Activated CD4-positive, CD25-positive, alpha-beta regulatory T cell (primary cell): ENCODE measurements at regions not wholly inside any gene's neighbourhood (a gene's known extent, or its start where the extent isn't known, plus 50 kb on each side); places are given as distances from the start of the nearest gene placed in this dataset.

Experiments
- DNase-seq, 4 experiments: peaks; one replicate each; lab custom pipeline; 2025; lab: John Stamatoyannopoulos, UW

GRCh38 chr3:59446775-59447465 lies 397.1 kb upstream of the CFAP20DC start:
- DNase-seq, result no peak

DNA sequence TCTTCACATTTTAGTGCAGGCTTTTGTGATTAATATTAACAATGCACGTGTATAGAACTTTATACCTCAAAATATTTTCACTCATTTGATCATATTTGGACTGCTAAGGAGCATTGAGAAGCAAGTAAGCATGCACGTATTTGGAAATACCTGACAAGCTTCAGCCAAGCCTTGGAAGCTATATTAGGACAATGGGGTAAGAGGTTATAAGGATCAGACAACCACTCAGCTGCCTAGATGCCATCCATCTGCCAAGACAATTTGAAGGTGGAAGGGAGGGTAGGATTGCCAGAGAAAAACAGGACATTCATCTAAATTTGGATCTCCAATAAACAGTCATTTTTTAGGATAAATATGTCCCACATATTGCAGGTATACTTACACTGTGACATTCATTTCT lies 394.9 kb upstream of the CFAP20DC start:
- no peak for DNase-seq

DNA sequence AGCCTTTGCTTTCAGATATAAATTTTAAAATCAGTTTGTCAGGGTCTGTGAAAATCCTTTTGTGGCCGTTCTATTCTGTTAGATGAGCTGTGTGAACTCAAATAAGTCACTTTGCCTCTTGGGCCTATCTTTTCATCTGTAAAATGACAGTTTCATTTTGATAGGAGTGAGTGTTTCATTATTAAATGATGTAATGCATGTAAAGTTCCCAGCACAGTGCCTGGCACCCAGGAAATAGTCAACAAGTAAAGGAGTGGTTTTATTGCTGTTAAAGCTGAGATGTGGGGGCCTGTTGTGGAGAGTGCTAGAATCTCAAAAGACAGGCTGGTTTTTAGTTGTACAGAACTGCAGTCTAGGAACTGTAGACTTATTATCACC lies 394.5 kb upstream of the CFAP20DC start:
- DNase-seq, result no peak

DNA sequence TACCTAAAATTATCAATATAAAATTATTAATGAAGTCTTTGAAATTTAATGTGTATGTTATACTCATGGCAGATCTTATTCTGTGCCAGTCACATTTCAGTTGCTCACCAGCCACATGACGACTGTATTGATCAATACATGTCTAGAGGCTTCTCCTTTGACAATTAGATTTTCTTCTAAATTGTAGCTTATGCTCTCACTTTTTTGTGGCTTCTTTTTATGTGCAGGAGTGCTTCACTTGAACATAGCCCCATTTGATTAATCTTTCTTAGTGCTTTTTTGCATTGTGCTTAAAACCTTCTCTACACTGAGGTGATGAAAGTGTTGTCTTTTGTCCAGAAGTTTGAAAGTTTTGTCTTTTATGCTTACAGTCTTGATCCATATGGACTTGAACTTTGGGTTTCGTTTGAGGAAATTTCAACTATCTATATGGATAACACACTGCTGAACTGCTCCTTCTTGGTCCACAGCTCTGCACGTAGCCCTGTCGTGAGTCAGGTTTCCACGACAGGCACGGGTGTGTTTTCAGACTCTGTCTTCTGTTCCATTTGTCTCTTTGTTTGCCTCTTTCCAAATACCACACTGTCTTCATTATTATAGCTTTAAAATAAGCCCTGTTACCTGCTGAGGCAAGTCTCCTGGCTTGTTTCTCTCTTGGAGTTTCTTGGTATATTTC lies 393.9 kb upstream of the CFAP20DC start:
- DNase-seq, result no peak

- DNase-seq, result no peak
Observed at GRCh38 chr3:59442046-59442445, 392.2 kb upstream of the CFAP20DC start.

GRCh38 chr3:59440285-59441028 lies 390.6 kb upstream of the CFAP20DC start:
- DNase-seq, result no peak

GRCh38 chr3:59438492-59438891 lies 388.7 kb upstream of the CFAP20DC start:
- DNase-seq, result no peak

DNA sequence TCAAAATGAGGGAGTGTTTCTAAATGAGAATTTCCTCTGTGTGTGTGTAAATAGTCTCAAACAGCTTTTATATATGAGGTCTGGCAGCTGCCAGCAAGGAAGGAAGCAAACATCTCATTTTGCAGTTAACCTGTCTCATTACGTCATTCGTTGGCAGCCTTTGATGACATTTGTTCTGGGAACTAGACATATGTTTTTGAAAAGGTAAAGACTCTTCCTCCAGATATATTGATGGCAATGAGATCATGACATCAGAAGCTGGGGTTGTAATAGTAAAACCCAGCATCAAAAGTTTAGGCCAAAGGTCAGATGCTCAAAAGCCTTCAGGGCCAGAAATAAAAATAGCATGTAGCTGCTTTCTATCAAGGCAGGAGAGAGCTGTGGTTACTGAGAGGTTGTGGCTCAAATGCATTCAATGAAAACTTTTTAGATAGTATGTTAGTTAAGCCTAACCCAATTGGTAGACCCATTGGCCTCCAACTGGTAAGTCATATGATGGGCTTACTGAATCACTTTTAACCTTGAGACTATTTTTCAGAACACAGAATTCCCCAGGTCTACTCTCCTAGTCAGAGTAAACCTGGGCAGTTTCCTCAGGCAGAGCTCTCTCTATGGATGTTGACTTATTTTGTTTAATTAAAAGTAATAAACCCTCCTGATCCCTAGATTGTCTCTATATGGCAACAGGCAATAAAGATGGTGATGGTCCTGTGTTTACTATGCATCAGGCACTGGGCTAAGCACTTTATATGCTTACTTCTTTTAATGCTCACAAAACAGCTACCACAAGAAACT lies 386.5 kb upstream of the CFAP20DC start:
- DNase-seq, result no peak

- no peak for DNase-seq
Observed at GRCh38 chr3:59433546-59433945, 383.7 kb upstream of the CFAP20DC start.

DNA sequence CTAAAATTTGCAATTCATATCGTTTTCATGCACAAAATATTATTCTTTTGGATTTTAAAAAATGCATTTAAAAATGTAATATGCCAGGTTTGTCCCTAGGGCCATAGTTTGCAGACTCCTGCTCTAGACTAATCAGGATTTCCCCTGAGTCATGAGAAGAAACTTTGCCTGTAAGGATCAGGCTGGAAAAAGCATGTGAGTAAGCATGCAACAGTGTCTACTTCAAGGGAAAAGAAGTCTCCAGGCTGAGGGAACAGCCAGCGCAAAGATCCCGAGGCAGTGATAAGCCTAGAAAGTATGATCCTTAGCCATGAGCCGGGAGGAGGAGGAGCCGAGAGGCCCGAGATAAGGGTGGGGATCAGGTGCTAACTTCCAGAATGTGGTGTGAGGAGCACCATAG lies 382.8 kb upstream of the CFAP20DC start:
- DNase-seq, result no peak

DNA sequence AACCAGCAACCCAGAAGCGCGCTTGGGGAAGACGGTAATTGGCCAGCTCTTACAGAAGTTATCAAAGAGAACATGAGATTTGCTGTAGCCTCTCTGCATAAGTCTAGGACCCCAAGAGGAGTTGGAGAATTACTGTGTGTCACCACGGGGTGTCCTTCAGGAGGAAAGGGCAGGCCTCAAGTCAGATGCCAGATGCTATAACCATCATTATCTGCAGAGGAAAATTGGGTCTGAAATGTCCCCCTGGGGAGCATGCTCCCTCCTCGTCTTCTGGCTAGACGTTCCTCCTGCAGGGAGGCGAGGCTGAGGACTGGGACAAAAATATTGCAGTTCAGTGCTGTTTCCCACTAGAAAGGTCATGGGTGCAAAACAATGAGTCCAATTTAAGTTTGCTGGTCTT lies 380.5 kb upstream of the CFAP20DC start:
- no peak for DNase-seq

DNA sequence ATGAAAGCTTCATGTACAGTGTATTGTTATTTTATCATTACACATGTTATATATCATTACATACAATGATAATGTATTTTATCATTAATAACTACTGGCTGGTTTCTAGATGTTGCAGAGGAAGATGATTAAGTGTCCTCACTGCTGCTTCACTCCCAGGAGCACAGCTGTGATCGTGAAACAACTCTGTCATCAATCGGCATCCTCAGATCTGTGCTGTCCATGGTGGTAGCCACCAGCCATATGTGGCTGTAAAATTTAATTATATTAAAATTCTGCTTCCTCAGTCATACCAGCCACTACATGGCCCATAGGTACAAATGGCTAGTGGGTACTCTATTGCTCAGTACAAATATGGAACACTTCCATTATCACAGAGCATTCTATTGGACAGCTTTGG lies 379.4 kb upstream of the CFAP20DC start:
- DNase-seq, result no peak

GRCh38 chr3:59426821-59427565 lies 377.2 kb upstream of the CFAP20DC start:
- no peak for DNase-seq

DNA sequence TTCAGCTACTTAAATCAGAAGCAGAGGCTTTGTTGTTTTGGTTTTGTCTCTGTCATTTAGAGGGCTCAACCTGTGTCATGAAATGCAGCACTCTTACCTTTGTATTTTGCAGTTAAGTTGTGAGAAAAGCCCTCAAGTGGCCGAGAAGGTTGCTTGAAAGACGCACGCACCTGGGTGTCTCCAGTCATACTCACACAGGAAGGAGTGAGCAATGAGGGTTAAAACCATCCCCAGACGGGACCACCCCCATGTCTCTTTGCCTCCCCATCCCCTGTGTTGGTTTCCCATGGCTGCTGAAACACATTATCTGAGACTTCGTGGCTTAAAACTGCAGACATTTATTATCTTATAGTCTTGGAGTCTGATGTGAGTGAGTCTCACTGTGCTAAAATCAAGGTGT lies 376.1 kb upstream of the CFAP20DC start:
- DNase-seq, result peak in 2 of 4 experiments; percentile 8 to 27

DNA sequence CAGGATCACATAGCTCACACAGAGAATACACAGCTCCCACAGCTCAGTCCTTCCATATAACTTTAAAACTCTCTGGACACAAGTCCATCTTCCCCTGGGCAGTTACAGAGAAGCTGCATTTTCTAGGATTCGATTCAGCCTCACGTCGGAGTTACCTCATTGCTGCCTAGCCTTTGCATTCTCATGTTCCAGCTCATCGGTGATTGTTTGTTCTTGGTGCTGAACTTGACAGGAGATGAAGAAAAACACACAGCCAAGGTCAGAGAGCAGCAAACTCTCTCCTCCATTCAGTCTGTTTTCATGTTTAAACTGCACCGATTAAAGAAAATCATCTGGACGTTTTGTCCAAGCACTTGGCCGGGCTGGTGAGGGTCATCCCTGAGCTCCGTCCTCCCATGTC lies 375.5 kb upstream of the CFAP20DC start:
- DNase-seq, result no peak

DNA sequence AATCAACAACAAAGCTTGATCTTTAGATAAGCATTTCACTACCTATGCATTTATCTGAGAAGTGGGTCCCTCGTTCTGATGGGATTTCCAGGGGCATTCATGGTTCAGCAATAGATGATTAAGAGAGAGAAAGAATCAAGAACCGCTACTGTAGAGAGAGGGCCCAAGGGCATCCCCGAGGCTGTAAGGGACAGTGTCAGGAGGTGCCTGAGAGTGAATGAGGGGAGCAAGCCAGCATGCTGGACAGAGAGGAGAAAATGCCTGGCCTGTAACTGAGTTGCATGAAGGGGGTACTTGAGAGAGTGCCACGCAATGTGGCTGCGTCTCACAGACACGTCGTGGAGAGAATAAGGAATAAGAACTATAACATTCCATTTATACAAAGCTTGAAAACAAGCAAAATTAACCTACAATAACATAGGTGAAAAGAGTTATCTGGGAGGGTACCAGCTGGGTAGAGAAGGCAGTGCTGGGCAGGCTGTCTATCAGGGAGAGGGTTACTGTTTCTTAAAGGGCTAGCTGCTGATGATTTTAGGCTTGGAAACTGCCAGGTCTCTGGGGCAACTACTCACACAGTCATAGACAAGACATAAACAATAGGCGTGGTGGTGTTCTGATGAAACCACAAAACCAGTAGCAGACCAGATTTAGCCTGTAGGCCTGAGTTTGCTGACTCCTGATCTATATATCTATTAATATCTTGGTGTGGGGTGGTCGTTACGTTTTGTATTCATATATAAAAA lies 374.6 kb upstream of the CFAP20DC start:
- no peak for DNase-seq

- no peak for DNase-seq
Observed at GRCh38 chr3:59423707-59424106, 373.9 kb upstream of the CFAP20DC start.

GRCh38 chr3:59422312-59422711 lies 372.5 kb upstream of the CFAP20DC start:
- DNase-seq, result no peak

- no peak for DNase-seq
Observed at GRCh38 chr3:59418836-59419235, 369.0 kb upstream of the CFAP20DC start.

- no peak for DNase-seq
Observed at GRCh38 chr3:59412516-59412915, 362.7 kb upstream of the CFAP20DC start.

DNA sequence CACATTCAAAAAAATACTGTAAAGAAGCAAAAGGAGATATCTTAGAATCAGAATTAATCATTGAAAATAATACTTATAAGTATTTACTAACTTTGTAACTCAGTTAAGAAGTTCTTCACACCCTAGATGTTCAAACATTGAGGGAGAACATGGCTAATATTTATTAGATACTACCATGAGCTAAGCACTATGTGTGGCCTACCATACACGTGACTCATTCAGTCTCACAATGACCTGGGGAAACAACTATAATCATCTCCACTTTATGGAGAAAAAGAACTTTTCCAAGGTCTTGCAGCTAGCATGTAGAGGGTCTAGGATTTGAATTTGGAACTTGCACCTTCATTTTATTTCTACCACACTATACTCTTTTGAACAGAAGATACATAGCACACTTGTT lies 361.9 kb upstream of the CFAP20DC start:
- DNase-seq, result no peak
